Stimulated activated naive B cell treated with anti-CD40 and anti-IgM and Interleukin-4, amounts not matched to agents 10 μg/mL and 1 μg/mL and 100 μg/mL, for 72 hours (primary cell): ENCODE measurements at regions not wholly inside any gene's neighbourhood (a gene's known extent, or its start where the extent isn't known, plus 50 kb on each side); places are given as distances from the start of the nearest gene placed in this dataset.

Experiments
- ATAC-seq, 2 donors: fragments of 150-1000 bp; cut with Tn5 transposase; replicated peaks; 2 replicates each; pipeline ENCODE4 v1.10.0; 2021; ENCODE audit warnings: moderate library complexity in 1 of 2
- DNase-seq: peaks from one replicate; pipeline ENCODE4 v3.0.0; 2021
- H3K27ac Mint-ChIP-seq: one replicate; pipeline ENCODE4 v1.8.0; 2022; ENCODE audit warnings: mild to moderate bottlenecking, mixed read lengths
- H3K27me3 Mint-ChIP-seq, 2 donors: one replicate each; pipeline ENCODE4 v1.8.0; 2022; ENCODE audit warnings: mixed read lengths in 2 of 2
- H3K36me3 Mint-ChIP-seq, 2 donors: one replicate each; pipeline ENCODE4 v1.8.0; 2022; ENCODE audit warnings: mixed read lengths in 2 of 2, mild to moderate bottlenecking in 1 of 2
- H3K4me1 Mint-ChIP-seq, 2 donors: one replicate each; pipeline ENCODE4 v1.8.0; 2022; ENCODE audit warnings: mixed read lengths in 2 of 2, mild to moderate bottlenecking in 1 of 2
- H3K4me3 Mint-ChIP-seq, 2 donors: one replicate each; pipeline ENCODE4 v1.8.0; 2022; ENCODE audit warnings: mild to moderate bottlenecking in 2 of 2, mixed read lengths in 2 of 2, moderate library complexity in 1 of 2
- H3K9me3 Mint-ChIP-seq, 2 donors: one replicate each; pipeline ENCODE4 v1.8.0; 2022; ENCODE audit warnings: mixed read lengths in 2 of 2, mild to moderate bottlenecking in 1 of 2

DNA sequence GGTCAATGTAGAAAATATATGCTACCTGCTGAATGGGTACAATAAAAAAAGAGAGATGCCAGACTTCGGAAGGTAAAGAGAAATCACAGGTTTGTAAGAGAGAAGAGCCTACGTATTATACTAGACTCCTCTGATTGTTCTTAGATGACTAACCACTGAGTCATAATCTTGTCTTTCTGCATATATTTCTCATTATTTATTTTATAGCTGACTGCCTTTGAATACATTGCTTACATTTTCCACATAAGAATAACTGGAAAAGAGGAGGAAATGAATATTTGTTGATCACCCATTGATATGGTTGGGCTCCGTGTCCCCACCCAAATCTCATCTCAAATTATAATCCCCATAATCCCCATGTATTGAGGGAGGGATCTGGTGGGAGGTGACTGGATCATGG is 90.3 kb upstream of the RAB27B start:
- no peaks in the 10 kb centered on the region for H3K27me3 Mint-ChIP-seq
- ATAC-seq, result no peak
- no peaks in the 10 kb centered on the region for H3K4me1 Mint-ChIP-seq
- H3K36me3 Mint-ChIP-seq, result no peaks in the 10 kb centered on the region
- peaks cover 2 to 4% of the 10 kb centered on the region in 2 donors for H3K9me3 Mint-ChIP-seq
- H3K27ac Mint-ChIP-seq, result no peak overlapping the region
- H3K4me3 Mint-ChIP-seq, result no peak overlapping the region
- DNase-seq, result no peak

DNA sequence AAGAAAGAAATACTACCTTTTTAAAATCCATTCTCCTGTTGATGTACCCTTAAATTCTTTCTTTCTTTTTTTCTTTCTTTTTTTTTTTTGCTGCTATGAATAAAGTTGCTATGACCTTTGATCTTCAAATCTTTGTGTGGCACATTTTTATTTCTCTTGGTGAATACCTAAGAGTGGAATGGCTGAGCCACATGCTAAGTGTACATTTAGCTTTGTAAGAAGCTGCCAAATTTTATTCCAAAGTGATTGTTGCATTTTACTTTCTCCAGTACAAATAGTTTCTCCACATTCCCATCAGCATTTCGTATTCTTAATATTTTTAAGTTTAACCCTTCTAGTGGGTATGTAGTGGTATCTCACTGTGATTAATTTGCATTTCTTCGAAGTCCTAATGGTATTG is 88.8 kb upstream of the RAB27B start:
- peaks cover 2 to 4% of the 10 kb centered on the region in 2 donors for H3K9me3 Mint-ChIP-seq
- H3K27ac Mint-ChIP-seq, result no peak overlapping the region
- no peak overlapping the region for H3K4me3 Mint-ChIP-seq
- H3K36me3 Mint-ChIP-seq, result no peaks in the 10 kb centered on the region
- H3K4me1 Mint-ChIP-seq, result no peaks in the 10 kb centered on the region
- no peaks in the 10 kb centered on the region for H3K27me3 Mint-ChIP-seq
- no peak for DNase-seq
- ATAC-seq, result no peak

DNA sequence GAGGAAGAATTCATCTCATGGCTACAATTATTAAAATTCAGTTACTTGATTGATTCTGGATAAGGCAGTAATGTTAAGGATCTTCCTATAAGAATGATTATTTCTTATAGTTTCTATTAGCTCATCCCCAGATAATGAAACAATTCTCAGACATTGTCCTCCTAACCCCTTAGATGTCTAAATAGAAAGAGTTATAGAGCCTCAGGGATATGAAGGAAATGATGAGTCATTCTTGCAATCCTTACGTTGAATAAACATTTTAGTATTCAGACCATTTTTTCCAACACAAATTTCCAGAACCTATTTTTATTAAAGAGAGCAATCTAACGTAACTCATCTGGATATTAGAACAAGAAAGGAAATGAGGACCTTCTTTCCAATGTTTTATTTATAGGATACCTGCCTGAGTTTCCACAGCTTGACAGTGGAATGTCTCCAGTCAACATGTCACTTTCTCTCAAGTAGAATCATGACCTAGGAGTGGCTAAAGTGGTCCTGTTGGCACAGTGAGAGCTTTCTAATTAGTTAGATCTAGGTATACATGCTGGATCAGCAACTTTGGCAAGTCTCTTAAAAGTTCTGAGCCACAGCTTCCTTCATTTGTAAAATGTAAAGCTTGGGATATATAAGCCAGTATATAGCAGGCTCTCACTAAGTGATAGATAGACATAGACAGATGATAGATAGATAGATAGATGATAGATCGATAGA is 88.0 kb upstream of the RAB27B start:
- no peak overlapping the region for H3K4me3 Mint-ChIP-seq
- no peaks in the 10 kb centered on the region for H3K36me3 Mint-ChIP-seq
- H3K27ac Mint-ChIP-seq, result no peak overlapping the region
- DNase-seq, result no peak
- ATAC-seq, result no peak
- H3K9me3 Mint-ChIP-seq, result peaks cover 2 to 4% of the 10 kb centered on the region in 2 donors
- H3K27me3 Mint-ChIP-seq, result no peaks in the 10 kb centered on the region
- no peaks in the 10 kb centered on the region for H3K4me1 Mint-ChIP-seq

DNA sequence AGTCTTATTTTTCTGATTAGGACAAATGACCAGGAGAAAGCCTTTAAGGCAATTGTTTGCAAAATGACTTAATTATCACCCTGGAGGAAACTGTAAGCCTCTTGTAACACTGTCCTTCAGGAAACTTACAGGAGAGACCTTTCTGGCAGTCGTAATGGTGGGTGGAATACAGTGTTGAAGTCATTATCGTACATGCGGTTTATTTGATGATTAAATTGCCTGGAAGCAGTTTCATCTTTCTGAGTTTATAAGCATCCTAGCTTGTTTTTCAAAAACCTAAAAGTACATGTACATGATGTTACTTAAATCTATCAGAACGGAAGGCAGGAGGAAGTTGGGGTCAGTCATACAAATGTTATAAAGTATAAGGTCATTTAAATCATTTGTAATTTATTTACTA is 86.2 kb upstream of the RAB27B start:
- no peak overlapping the region for H3K27ac Mint-ChIP-seq
- ATAC-seq (no peak), DNase-seq (no peak)
- no peak overlapping the region for H3K4me3 Mint-ChIP-seq
- peaks cover 0 to 3% of the 10 kb centered on the region in 2 donors for H3K27me3 Mint-ChIP-seq
- H3K36me3 Mint-ChIP-seq, result no peaks in the 10 kb centered on the region
- H3K9me3 Mint-ChIP-seq, result peaks cover 2 to 4% of the 10 kb centered on the region in 2 donors
- no peaks in the 10 kb centered on the region for H3K4me1 Mint-ChIP-seq

DNA sequence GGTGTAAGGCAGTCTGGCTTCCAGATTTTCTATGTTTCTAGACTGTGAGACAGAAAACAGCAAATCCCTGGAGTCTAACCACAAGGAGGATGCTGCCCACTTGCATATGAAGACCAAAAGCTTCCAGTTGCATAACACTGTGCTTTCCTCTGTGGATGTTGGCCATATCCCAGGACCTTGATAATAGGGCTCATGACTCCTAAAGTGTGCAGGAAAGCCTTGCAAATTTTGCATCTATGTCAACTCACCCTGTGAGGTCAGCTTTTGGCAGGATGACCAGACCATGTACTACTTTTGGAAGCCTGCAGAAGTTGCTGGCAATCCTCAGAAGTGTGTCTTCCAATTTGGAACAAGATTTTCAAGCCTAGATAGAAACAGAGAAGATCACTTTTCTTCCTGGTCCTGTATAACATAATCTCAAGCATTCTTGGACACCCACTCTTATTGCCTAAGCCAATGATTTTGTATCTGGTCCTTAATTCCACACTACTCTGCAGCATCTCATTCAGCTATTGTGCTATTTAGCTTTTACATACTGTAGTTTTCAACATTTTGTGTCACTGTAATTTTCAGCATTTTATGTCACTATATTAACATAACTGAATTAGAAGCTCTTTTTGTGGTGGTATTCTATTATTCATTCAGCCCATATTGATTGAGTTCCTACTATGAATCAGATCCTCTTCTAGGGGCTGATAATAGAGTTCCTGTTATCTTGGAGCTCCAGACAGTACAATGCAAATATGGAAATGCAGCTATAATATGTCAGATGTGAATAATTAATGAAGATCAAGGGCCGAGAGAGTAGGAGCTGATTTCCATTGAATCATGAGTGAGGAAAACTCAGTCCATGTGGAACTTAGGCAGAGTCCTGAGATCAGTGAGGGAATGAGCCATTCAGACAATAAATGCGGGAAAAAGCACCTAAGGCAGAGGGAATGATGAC is 85.3 kb upstream of the RAB27B start:
- ATAC-seq (no peak), DNase-seq (no peak)
- H3K4me3 Mint-ChIP-seq, result no peak overlapping the region

DNA sequence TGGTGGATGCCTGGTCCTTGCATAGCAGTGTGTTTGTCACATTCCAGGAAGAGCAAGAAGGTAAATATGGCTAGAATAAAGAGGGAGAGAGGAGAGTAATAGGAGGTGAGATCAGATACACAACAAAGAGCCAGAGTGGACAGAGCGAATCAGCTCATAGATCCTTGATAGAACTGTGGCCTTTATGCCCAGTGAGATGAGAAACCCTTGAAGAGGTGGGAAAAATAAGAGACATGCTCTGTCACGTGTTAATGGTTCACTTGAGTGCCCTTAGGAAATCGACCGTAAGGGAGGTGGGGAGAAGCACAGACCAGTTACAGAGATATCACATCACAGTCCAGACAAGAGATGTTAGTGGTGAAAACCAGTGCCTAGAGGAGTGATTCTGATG is 84.7 kb upstream of the RAB27B start:
- no peak overlapping the region for H3K4me3 Mint-ChIP-seq
- H3K9me3 Mint-ChIP-seq, result no peaks in the 10 kb centered on the region
- no peak overlapping the region for H3K27ac Mint-ChIP-seq
- peaks cover 0 to 4% of the 10 kb centered on the region in 2 donors for H3K27me3 Mint-ChIP-seq
- DNase-seq (no peak), ATAC-seq (no peak)
- H3K36me3 Mint-ChIP-seq, result no peaks in the 10 kb centered on the region
- H3K4me1 Mint-ChIP-seq, result no peaks in the 10 kb centered on the region

More for the DNA sequence above, 85.3 kb upstream of the RAB27B start:
- no peak overlapping the region for H3K27ac Mint-ChIP-seq
- peaks cover 2 to 4% of the 10 kb centered on the region in 2 donors for H3K9me3 Mint-ChIP-seq
- H3K27me3 Mint-ChIP-seq, result peaks cover 0 to 4% of the 10 kb centered on the region in 2 donors
- no peaks in the 10 kb centered on the region for H3K4me1 Mint-ChIP-seq
- no peaks in the 10 kb centered on the region for H3K36me3 Mint-ChIP-seq

DNA sequence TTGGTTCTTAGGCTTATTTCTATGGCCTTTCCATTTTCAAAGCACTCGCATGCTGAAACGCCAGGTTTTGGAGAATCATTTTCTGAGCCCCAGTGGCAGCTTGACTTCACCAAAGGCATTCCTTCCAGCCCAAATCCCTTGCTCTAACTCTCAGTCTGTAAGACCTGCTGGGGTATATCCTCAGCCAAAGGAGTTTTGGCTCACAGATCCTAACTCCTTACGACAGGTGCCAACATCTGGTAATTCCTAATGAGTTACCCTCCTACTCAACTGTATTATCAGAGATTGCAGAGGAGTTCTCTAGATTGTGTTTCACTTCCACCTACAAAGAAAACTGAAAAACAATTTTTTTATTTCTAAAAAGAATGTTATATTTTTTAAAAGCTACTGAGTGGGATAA is 79.0 kb upstream of the RAB27B start:
- Mint-ChIP-seq H3K36me3 (no peaks in the 10 kb centered on the region), H3K4me3 (no peak overlapping the region), H3K9me3 (no peaks in the 10 kb centered on the region), H3K27me3 (peaks cover 0 to 4% of the 10 kb centered on the region in 2 donors), H3K4me1 (no peaks in the 10 kb centered on the region), H3K27ac (no peak overlapping the region)
- DNase-seq (no peak), ATAC-seq (no peak)

DNA sequence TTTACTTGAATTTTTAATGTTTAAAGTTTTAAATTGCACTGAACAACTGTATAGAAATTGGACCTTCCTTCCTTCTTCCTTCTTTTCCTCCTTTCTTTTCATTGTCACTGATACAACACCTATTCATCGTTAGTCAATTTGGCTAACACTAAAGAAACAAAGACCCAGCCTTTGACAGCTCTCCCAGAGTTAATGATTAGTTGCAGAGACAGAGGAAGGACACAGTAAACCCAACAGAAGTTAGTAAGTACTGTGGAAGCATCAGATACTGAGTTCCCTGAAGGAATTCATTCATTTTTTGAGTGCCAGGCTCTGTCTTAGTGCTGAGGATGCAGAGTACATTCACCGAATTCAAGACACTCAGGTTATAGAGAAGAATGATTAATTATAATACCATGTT is 77.9 kb upstream of the RAB27B start:
- no peak for DNase-seq
- no peaks in the 10 kb centered on the region for H3K9me3 Mint-ChIP-seq
- peaks cover 0 to 4% of the 10 kb centered on the region in 2 donors for H3K27me3 Mint-ChIP-seq
- no peak overlapping the region for H3K4me3 Mint-ChIP-seq
- no peak overlapping the region for H3K27ac Mint-ChIP-seq
- no peaks in the 10 kb centered on the region for H3K4me1 Mint-ChIP-seq
- ATAC-seq, result no peak
- H3K36me3 Mint-ChIP-seq, result no peaks in the 10 kb centered on the region

DNA sequence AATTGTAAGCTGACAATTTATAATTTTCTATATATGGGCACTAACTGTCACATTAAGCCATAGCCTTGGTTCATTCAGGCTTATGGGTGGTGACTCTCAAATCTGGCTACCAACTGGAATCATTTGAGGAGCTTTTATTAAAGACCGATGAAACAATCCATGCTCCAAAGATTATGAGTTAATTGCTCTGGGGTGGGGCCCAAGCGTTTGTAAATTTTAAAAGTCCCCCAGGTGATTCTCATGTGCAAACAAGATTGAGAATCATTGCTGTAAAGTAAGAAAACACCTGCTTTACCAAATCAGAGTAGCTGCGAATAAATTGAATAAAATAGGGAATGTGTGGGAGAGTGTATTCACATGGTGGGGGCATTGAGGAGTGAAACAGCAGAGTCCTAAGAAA is 76.1 kb upstream of the RAB27B start:
- Mint-ChIP-seq H3K27ac (no peak overlapping the region), H3K4me3 (no peak overlapping the region), H3K4me1 (no peaks in the 10 kb centered on the region), H3K9me3 (no peaks in the 10 kb centered on the region), H3K27me3 (peaks cover 0 to under 1% of the 10 kb centered on the region in 2 donors), H3K36me3 (no peaks in the 10 kb centered on the region)
- DNase-seq (no peak), ATAC-seq (no peak)

DNA sequence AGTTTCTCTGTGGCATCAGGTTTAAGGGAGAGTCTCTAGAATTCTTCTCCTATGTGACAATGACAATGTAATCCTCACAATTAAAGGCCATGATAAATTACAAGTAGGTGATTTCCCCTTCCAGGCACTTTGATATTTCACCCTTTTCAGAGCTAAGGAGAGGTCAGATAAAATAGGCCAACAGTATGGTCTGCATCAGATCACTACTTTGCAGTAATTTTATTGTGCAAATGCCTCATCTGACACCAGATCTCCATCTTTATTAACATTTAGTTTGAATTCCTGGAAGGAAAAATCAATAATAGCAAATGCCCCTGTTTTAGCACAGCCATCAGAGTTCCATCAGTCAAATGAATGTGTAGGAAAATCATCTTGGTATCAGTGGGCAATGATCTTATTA is 72.8 kb upstream of the RAB27B start:
- Mint-ChIP-seq H3K27me3 (no peaks in the 10 kb centered on the region), H3K4me3 (no peak overlapping the region), H3K36me3 (no peaks in the 10 kb centered on the region), H3K9me3 (no peaks in the 10 kb centered on the region), H3K27ac (no peak overlapping the region), H3K4me1 (no peaks in the 10 kb centered on the region)
- no peak for DNase-seq
- ATAC-seq, result no peak

DNA sequence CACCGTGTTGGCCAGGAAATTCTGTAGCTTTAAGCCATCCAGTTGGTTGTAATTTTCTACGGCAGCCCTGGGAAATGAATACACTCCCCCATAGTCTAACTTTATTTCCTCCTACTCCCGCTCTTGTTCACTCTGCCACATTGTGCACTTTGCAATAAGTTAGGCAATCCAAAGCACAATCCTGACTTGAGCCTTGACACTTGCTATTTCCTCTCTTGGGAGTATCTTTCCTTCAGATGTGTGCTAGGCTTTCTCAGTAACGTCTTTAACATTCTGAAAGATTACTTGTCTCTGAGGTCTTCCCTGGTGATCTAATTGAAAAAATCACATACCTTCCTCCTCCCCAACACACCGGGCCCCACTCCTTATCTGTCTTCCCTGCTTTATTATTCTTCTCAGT is 65.9 kb upstream of the RAB27B start:
- H3K27me3 Mint-ChIP-seq, result peaks cover 0 to 4% of the 10 kb centered on the region in 2 donors
- H3K36me3 Mint-ChIP-seq, result no peaks in the 10 kb centered on the region
- peaks cover 0 to 2% of the 10 kb centered on the region in 2 donors for H3K9me3 Mint-ChIP-seq

DNA sequence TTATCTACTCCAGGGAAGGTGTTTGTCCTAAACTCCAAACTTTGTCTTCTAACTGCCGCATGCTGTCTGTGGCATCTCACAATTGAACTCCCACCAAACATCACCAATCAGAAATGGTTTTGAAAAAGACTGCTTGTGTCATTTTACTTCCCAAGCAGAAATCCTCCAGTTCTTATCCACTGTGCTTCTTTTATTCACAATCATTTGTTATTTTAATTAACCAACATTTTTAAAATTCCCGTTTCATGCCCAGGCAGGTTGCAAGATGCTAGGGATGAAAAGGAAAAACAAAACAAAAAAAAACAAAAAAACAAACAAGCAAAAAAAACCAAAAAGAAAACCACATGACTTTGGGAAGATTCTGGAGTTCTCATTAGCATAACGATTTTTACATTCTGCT is 63.5 kb upstream of the RAB27B start:
- peaks cover 0 to 2% of the 10 kb centered on the region in 2 donors for H3K9me3 Mint-ChIP-seq
- no peak overlapping the region for H3K4me3 Mint-ChIP-seq
- no peak for DNase-seq
- peaks cover 0 to 4% of the 10 kb centered on the region in 2 donors for H3K27me3 Mint-ChIP-seq
- H3K36me3 Mint-ChIP-seq, result no peaks in the 10 kb centered on the region
- no peak overlapping the region for H3K27ac Mint-ChIP-seq
- ATAC-seq, result no peak
- H3K4me1 Mint-ChIP-seq, result no peaks in the 10 kb centered on the region

More for the DNA sequence above, 65.9 kb upstream of the RAB27B start:
- ATAC-seq (no peak), DNase-seq (no peak)
- H3K4me1 Mint-ChIP-seq, result no peaks in the 10 kb centered on the region
- no peak overlapping the region for H3K4me3 Mint-ChIP-seq
- H3K27ac Mint-ChIP-seq, result no peak overlapping the region

DNA sequence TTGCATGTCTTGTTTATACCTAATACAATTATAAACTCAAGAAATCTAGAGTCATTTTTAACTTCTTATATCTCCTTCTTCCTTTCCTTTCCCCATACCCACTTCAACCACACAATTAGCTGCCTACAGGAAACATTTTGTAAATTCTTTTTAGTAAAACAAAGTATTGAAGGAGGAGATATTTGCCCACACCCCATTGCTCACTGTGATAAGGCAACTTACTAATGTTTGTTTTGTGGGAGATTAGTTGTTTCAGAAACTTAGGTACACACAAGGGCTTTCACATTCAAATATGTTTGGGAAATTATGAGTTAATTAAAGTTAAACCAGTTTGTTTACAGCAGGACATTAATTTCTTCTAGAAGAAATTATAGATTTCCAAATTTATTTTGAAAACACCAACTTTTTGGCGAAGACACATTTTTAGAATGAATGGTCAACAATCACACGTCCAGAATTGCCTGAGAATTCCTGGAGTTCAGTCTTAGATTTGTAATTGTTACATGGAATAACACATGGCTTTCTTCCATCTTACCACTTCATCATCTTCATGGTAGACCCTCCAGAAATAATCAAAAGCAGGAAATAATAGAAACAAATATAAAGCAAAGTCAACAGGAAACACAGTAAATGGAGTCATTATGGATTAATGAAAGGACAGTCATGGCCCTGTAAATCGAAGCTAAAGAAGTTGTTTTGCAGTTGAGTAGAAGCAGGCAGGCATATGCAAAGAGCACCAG is 62.5 kb upstream of the RAB27B start:
- peaks cover 0 to 2% of the 10 kb centered on the region in 2 donors for H3K9me3 Mint-ChIP-seq
- no peak for DNase-seq
- no peaks in the 10 kb centered on the region for H3K4me1 Mint-ChIP-seq
- peaks cover 0 to 4% of the 10 kb centered on the region in 2 donors for H3K27me3 Mint-ChIP-seq
- H3K36me3 Mint-ChIP-seq, result no peaks in the 10 kb centered on the region
- H3K27ac Mint-ChIP-seq, result no peak overlapping the region
- no peak overlapping the region for H3K4me3 Mint-ChIP-seq
- ATAC-seq, result no peak

DNA sequence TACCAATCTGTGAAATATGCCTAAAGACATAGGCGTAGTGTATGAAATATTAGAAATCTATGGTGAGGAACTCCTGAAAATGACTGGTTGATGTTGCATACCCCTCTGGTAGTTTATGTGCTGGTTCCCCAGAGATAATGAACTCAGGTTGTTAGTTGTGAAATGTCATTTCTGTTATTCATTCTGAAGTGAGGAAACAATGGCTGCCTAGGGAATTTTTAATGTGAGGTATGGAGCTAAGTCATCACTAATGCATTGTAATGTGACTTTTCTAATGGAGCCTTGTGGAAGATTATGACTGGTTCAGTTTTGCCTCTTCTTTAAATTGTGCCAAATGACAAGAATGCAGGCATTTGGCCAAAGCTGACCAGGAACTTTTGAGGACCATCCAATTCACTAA is 61.6 kb upstream of the RAB27B start:
- Mint-ChIP-seq H3K36me3 (no peaks in the 10 kb centered on the region), H3K27me3 (peaks cover 0 to 4% of the 10 kb centered on the region in 2 donors), H3K4me3 (no peak overlapping the region), H3K9me3 (peaks cover 0 to 2% of the 10 kb centered on the region in 2 donors), H3K4me1 (no peaks in the 10 kb centered on the region), H3K27ac (no peak overlapping the region)
- ATAC-seq (no peak), DNase-seq (no peak)
